ENCODE measurements at regions not wholly inside any gene's neighbourhood (a gene's known extent, or its start where the extent isn't known, plus 50 kb on each side); places are given as distances from the start of the nearest gene placed in this dataset.
"Not testable (repeated sequence)": the region's sequence is repeated elsewhere in the genome, so short reads cannot be mapped to it uniquely, and the experiment has no call there.

DNA sequence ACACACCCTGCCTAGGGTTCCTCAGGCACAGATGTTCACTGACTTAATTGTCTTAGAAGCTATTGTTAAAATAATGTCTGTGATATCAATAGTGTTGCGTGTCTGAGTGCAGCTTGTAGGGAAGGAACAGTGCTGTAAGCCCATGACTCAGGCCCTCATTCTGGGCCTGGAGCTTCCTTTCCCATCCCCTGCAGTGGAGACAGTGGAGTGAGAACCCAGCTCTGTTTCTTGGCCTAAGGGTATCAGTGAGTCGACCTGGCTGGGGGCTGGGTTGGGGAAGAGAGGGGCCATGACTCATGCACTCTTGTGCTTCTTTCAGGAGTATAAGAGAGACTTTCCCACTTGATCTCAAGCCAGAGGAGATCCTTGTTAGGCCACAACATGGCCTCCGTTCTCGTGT is 106.8 kb downstream of the HRH4 start:
- peak; percentile 70 for DNase-seq

DNA sequence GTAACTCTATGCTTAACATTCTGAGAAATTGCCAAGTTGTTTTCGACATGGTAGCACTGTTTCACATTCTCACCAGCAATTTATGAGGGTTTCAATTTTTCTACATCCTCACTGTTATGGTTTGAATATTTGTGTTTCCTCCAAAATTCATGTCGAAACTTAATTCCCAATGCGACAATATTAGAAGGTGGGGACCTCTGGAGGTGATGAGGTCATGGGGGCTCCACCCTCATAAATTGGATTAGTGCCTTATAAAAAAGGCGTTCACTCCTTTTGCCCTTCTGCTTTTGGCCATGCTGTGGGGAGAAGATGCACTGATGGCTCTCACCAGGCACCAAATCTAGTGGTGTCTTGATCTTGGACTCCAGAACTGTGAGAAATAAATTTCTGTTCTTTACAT is 110.3 kb downstream of the HRH4 start:
- DNase-seq: no peak

DNA sequence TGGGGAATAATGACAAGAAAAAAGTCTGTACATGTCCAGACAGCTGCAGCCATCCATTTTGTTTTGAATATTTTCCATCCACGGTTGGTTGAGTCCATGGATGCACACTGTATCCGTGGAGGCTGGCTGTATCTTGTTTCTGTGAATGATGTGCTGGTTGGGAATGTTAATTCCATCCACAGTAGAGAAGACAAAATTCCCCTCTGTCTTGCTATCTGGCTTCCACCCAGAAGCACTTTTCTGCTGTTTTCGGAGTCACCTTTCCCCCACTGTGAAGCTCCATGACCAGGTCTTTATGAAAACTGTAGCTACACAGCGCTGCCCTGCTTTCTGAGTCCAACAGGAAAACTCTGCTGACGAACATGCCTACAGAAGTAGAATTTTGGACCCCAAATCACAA is 122.3 kb downstream of the HRH4 start:
- no peak for DNase-seq

DNA sequence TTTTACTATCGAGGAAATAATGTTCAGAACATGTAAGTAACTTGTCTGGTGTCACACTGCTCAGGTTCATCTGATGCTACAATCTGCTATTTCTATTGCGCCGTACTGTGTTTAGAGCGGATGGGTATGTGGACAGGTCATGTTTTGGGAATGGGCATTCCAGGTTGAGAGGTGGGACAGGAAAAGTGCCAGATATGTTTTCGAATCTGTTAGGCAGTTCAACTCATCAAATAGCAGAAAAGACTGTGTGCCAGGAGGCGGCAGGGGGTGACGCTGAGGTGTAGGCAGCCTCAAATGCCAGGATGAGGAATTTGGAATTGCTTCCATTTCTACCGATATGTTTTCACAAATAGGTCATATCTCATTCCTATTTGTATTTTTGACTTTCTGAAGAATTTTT is 123.8 kb downstream of the HRH4 start:
- DNase-seq: no peak

DNA sequence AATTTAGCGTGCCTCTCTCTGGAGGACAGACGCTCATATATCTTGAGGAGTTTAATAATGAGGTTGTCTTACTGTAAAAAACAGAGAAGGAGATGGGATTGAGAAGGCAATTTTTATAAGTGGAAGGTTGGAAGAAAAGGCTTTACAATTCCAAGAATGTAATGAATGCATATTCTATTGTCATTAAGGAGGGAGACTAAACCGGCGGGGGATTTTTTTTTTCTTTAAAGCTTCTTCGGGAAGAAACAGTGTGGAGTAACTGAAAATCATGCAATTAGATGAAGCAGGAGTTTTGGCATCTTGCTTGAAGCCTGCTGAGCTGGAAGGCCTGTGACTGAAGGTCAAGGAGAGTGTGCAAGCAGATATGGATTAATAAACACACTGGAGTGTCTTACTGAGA is 124.4 kb downstream of the HRH4 start:
- DNase-seq: no peak

DNA sequence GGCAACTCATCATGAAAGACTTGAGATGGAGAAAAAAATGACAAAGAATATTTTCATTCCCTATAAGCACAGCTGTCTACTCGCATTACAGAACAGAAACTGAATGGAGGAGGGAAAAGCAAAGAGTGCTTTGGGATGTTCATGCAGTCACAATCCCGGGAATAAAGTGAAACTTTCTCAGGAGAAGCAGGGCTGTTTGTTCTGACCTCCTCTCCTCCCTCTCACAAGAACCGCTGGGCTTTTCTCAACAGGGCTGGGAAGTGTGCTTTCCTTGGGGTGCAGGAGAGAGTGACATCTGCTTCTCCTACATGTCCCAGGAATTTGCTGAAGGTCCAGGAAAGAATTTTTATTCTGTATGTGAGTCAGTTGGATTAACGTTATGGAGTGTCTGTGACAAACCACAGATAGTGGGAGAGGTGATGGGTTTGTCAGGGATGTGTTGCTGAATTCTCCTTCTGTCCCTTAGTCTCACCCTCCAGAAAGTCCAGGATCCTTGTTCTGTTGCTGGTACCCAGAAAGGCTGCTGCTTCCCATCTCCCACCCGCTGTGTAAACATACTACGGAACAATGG is 125.6 kb downstream of the HRH4 start:
- no peak for DNase-seq

DNA sequence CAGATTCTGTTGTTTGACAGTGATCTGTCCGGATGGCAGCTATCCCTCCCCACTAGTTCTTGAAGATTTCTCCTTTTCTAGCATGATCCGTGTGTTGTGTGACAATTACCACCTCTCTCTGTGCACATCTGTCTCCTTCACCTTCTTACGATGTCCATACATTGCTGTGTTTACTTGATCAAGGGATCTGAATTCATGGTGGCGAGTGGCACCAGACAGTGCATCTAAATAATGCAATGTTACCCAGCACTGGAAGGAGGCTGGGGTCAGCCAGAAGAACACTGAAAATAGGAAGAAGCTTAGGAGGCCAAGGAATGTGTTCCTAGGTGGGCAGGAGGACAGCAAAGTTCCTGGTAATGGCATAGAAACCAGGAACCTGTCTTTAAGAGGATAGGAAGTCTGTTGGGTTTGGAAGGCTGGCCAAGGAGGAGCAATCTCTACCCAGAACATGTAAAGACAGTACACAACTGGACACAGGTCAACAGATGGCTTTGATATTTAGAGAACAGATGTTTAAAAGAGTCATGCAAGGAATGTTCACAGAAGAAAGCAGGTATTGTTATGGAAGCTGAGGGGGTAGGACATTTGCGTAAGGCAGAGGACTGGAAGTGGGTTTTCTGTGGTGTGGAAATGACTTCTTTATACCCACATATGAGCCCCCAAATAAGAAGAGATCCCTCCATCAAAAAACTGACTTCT is 126.4 kb downstream of the HRH4 start:
- DNase-seq: no peak

DNA sequence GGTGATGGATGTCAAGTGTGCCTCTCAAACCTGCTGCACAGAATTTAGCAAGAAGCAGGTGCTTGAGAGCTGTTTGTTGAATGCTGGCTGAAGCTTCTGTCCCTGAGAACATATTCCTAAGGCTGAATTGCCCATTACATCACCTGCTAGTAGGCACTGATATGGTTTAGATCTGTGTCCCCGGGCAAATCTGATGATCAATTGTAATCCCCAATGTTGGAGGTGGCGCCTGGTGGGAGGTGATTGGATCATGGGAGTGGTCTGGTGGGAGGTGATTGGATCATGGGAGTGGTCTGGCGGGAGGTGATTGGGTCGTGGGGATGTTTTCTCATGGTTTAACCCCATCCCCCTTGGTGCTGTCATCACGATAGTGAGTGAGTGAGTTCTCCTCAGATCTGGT is 128.0 kb downstream of the HRH4 start:
- no peak for DNase-seq

DNA sequence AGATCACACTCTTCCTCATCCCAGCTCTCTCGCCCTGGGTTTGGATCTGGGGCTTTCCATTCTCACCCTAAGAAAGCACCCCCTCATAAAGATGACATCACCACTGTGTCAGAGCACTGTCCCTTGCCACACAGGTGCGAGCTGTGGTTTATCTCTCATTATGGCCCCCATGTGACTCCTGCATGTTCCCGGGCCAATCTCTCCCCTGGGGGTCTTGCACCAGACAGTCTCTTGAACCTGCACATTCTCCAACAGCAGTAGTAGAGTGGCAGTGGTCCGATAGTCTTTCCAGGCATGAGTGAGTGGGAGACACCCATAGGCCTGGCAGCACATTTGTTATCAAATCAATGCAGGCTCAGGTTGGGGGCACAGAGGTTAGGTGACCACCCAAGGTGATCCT is 130.5 kb downstream of the HRH4 start:
- DNase-seq: no peak

DNA sequence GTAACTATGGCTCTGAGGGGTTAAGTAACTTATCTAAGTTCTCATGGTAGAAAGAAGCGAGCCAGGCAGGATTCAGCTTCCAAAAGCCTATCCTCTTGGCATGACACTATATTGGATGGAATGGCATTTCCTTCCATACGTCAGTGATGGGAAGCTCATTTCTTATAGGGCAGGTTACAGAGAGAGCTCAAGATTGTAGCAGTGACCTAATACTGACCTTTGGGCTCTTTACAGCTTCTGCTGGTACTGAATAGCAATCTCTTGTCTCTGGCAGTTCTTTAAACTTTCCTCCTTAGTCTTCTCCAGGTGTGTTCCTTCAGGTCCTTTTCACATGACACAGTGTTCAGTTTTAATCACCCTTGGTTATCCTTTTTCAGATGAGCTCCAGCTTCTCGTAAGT is 133.0 kb downstream of the HRH4 start:
- no peak for DNase-seq

DNA sequence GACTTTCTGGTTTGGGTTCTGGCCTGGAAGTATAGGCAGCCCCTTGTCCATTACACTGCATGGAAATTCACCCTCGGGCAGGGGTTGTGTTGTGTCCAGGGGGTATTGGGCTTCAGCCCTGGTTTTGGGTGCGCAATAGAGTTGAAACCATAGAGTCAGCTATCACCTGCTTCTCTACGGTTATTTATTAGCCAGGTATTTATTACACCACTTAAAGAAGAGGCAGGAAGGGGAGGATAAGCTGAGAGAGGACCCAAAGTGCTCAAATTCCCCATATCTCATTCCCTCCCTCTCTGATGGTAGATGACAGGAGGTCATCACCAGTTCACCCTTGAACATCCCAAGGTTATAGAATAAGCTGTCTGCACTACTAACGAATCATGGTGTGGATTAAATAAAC is 133.4 kb downstream of the HRH4 start:
- DNase-seq: no peak

DNA sequence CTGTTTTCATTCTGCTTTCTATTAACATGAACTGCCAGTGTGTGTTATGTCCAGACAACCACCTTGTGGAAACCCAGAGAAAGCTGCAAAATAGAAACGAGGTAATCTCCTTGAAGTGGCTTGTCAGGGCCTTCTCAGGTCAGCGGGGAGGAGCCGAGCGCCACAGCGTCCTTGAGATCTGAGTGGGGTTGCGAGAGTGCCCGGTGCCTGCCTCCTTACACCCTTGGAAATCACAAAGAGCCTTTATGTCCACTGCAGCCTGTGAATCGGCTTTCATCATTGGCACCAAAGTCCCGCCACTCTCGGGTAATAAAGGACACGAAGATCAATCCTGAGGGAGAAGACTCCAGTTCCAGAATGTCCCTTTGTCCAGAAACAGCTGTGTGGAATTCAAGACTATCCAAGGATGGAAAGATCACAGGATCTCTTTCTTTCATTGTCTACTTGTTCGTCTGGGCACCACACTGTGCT is 135.2 kb downstream of the HRH4 start:
- DNase-seq: no peak

DNA sequence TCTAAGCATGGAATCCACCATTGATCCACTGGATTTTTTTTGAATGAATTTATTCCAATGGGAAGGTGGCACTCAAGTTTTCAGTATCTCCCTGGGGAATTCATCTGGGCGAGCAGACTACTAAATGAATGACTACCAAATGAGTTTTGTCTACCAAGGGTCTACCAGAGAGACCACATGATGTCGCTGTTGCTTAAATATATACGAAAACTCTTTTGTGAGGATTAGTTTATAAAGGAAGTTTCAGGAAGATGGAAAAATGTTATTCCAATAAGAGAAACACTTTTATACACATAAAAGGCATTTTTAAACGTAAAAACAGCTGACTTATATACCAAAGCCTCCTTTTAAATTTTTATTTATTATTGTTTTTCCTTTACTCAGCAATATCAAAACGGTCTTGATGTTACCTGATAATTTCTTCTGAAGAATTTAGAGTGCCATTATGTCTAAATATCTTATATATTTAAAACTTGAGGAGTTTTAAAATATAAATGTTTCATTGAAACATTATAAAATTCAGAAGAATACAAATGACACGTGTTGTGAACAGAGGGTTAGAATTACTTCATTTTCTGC is 139.7 kb downstream of the HRH4 start:
- DNase-seq: peak; percentile 67

DNA sequence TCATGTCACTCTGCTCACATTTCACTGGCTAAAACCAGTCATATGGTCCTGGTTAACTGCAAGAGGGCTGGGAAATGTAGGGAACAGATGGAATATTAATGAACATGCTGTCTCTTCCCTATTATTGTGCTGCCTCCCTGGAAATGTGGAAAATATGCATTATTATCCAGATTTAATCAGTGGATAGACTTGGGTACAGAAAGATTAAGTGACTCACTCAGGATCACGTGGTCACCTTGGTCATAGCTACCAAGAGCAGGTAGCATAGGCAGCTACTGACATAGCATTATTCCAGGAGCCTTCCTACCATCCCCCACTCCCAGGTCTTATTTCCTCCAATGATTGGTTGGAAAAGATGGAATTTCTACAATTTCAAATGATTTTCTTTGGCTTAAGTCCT is 141.1 kb downstream of the HRH4 start:
- no peak for DNase-seq

DNA sequence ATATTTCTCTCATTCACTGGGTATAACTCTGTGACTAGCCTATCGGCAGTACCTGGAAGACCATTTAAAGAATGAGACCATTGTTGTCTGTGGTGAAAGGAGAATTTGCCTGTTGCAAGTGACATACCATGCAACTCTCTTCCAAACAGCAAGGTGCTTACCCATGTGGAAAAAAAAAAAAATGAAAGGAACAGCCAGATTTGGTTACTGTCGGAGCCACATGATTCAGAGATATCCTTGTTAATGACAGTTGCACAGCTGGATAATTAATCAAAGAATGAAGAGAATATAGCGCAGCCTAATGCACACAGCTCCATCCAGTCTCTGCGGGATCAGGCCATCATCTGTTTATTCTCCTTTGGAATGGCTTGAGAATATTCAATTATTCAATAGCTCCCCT is 141.8 kb downstream of the HRH4 start:
- no peak for DNase-seq

DNA sequence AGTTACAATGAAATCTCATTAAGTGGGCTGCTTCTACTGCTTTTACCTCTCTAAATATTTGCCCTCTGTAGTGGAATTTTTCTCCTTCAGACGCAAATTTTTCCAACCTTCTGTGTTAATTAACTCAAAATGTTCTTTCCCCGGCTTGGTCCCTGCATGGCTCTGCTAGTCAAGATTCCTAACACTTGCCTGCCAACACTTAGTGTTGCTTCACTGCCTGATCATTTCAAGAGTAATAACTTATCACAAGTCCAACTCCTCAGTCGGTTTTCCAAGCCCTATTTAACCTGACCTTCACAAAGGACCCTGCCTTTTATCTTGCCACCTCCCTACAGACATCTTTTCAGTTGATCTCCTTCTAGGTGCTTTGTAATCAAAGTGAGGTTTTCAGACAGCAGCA is 142.7 kb downstream of the HRH4 start:
- no peak for DNase-seq

DNA sequence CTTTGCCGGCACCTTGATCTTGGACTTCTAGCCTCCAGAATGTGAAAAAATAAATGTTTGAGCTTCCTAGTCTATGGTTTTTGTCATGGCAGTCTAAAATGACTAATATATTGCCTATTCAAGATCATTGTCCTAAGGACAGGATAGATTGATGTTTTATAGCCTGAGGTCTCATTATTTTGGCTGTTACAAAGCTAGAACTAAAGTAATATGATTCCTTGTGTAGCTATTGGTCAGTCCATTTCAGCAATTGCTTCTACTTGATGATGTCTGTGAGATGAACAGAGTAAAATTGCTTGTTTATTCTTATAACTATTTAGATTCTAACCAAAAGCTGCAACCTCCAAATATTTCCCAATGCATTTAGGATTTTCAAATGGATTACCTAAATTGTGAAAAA is 145.0 kb downstream of the HRH4 start:
- DNase-seq: no peak

DNA sequence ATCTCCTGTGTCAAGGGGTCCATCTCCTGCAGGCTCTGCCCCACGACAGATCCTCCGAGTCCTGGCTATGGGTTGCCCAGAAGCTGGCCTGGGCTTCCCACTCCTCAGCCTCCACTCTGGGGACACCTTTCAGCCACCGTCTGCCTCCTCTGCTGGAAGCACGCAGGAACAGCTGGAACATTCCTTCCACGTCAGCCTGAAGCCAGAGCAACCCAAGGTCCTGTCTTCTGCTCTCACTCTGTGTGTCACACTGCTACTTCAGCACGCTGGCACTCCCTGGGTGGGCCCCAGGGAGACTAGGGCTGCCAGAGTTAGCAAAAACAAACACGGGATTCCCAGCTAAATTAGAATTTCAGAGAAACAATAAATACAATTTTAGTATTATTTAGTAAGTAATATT is 148.8 kb downstream of the HRH4 start:
- peak; percentile 14 for DNase-seq

DNA sequence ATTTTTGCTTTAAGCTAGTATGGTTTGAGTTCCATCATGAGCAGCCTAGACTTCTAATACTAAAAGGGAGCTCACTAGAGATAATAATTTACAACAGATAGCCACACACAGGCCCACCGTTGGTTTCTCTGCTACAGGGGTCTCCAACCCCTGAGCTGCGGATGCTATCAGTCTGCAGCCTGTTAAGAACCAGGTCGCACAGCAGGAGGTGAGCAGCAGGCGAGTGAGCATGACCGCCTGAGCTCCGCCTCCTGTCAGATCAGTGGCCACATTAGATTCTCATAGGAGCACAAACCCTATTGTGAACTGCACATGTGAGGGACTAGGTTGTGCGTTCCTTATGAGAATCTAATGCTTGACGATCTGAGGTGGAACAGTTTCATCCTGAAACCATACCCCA is 150.6 kb downstream of the HRH4 start:
- DNase-seq: no peak

DNA sequence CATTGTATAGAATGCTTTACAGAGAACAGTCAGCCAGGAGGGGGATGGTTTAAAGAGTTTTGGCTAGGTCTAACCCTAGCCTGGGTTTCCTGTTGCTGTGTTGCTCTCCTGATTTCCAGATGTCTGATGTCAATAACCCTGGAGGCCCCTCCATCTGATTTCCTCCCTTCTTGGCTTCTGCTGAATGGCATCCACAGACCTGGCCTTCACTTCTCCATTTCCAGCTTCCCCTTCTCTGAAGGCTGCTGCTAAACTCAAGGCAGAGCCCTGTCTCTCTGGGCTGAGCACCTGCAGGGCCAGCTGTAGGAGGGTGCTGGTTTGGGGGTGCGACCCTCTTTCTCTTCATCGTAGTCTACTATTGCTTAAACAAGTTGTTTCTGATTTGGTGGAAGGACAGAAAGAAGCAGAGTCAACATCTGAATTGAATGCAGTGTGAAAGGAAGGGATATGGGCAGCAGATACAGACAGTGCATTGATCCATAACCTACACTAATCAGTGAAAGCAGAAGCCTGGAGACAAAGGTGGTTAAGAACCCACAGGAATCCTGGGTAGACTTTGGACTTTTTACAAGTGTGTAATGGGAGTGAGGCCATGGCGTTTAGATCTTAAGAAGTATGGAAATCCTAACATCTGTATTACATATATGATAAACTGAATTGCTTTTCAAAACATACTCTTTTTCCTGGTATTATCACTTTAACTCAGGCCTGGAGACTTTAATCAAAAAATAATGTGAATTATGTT is 153.6 kb downstream of the HRH4 start:
- no peak for DNase-seq

DNA sequence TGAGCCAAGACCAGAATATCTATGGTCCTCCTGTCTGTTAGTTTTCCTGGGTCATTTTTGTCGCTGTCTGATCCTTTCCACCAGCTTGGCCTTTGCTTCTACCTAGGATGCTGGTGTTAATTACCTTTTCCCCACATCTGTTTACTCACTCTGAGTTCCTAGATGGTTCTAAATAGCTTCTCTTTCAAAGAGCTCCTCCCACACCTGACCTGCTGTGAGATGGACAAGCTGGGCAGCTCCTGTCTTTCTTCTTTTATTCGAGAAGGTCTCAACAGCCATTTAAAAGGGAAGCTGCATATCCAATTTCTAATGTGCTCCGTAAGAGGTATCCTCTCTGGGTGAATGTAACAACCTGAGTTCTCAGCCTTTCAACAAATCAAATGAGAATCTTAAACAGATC is 156.2 kb downstream of the HRH4 start:
- no peak for DNase-seq

DNA sequence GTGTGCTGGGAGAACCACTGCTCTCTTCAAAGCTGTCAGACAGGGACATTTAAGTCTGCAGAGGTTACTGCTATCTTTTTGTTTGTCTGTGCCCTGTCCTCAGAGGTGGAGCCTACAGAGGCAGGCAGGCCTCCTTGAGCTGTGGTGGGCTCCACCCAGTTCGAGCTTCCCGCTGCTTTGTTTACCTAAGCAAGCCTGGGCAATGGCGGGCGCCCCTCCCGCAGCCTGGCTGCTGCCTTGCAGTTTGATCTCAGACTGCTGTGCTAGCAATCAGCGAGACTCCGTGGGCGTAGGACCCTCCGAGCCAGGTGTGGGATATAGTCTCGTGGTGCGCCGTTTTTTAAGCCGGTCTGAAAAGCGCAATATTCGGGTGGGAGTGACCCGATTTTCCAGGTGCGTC is 164.0 kb downstream of the HRH4 start:
- DNase-seq: not testable (repeated sequence)

DNA sequence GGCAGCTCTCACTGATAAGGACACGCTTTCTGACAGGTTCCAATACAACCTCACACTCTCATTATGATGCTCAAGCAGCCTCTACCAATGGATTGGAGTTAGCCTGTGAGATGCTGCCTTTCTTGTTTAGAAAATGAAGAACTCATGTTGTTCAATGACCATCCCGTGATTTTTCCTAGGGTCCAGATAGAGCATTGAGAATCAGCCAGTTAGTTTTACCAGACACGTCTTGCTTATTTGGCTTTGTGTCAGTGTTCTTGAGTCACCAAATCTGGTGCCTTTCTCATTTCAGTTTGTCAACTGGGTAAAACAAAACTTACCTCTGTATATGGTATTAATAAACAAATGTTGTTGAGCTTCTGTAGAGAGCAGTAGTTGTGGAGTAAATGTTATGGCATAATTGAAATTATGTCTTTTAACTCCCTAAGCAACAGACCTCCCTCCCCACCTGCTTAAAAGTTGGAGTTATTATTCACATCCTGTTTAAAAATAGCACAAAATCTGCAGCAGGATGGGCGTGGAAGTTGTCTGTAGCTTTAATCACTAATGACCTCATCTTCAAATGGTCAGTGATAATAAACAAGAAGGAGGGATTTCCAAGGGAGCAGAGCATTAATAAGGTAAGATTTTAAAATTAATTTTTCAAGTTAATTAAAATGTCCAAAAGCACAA is 167.3 kb downstream of the HRH4 start:
- DNase-seq: no peak
